Activated CD8-positive, alpha-beta T cell treated with anti-CD3 and anti-CD28 coated beads, Interleukin-2, amount 10 ng/mL, durations not matched to agents 7 days and 5 days (primary cell): ENCODE measurements at regions not wholly inside any gene's neighbourhood (a gene's known extent, or its start where the extent isn't known, plus 50 kb on each side); places are given as distances from the start of the nearest gene placed in this dataset.
"Not testable (repeated sequence)": the region's sequence is repeated elsewhere in the genome, so short reads cannot be mapped to it uniquely, and the experiment has no call there.

Experiments used
- ATAC-seq: fragments of 150-1000 bp; cut with Tn5 transposase; one replicate; pipeline ENCODE4 v1.10.0; 2021; ENCODE audit warnings: moderate library complexity
- CTCF ChIA-PET: fragments of 350-600 bp; sonication (Branson Sonifier 250); formaldehyde crosslinking; loops from one replicate; lab custom pipeline; 2021; ENCODE audit warnings: antibody characterized with exemption; lab: Charles Lee
- POLR2A ChIA-PET: fragments of 350-600 bp; sonication (Branson Sonifier 250); formaldehyde crosslinking; loops from one replicate; lab custom pipeline; 2021; ENCODE audit warnings: antibody characterized with exemption; lab: Charles Lee
- DNase-seq: peaks from one replicate; pipeline ENCODE4 v3.0.0-alpha.2; 2020
- H3K27ac Mint-ChIP-seq: one replicate; pipeline ENCODE4 v1.8.0; 2021; ENCODE audit warnings: mild to moderate bottlenecking, mixed read lengths
- H3K27me3 Mint-ChIP-seq: one replicate; pipeline ENCODE4 v1.8.0; 2021; ENCODE audit warnings: low read depth, mixed read lengths
- H3K36me3 Mint-ChIP-seq: one replicate; pipeline ENCODE4 v1.8.0; 2021; ENCODE audit warnings: low read depth, mixed read lengths
- H3K4me1 Mint-ChIP-seq: one replicate; pipeline ENCODE4 v1.8.0; 2021; ENCODE audit warnings: low read depth, mixed read lengths
- H3K4me3 Mint-ChIP-seq: one replicate; pipeline ENCODE4 v1.8.0; 2021; ENCODE audit warnings: mild to moderate bottlenecking, mixed read lengths
- H3K9me3 Mint-ChIP-seq: one replicate; pipeline ENCODE4 v1.8.0; 2022; ENCODE audit warnings: mixed read lengths; ENCODE audit not compliant: insufficient read depth

GRCh38 chr22:40094485-40094884 lies 83.2 kb upstream of the TNRC6B start:
- Mint-ChIP-seq H3K27me3 (no peaks in the 10 kb centered on the region), H3K4me3 (peak overlapping the region; percentile 70), H3K36me3 (peaks cover 5% of the 10 kb centered on the region), H3K4me1 (peaks cover 55% of the 10 kb centered on the region), H3K9me3 (no peaks in the 10 kb centered on the region), H3K27ac (peak overlapping the region; percentile 84)
- ChIA-PET POLR2A (interaction anchor here (1.0 to 1.8 kb wide), 2 partner anchors 50 to 83 kb away, joined by 4 to 5 read pairs; partner anchors contain the start of gene TNRC6B), CTCF (interaction anchor here (1.0 to 2.0 kb wide), 3 partner anchors 14 to 50 kb away, joined by 4 to 9 read pairs (median 5); no protein-coding TSS in a partner anchor)
- DNase-seq = peak; percentile 26
- peak; percentile 81 for ATAC-seq

- H3K27me3 Mint-ChIP-seq, H3K27ac Mint-ChIP-seq, CTCF ChIA-PET, ATAC-seq, DNase-seq, H3K9me3 Mint-ChIP-seq, H3K36me3 Mint-ChIP-seq, H3K4me3 Mint-ChIP-seq, POLR2A ChIA-PET: not testable (repeated sequence)
- peaks cover 20% of the 10 kb centered on the region for H3K4me1 Mint-ChIP-seq
Observed at GRCh38 chr22:40099887-40100286, 77.8 kb upstream of the TNRC6B start.

- ATAC-seq = no peak
- Mint-ChIP-seq H3K27ac (peak overlapping the region; percentile 55), H3K4me1 (peaks cover 51% of the 10 kb centered on the region), H3K4me3 (no peak overlapping the region), H3K9me3 (no peaks in the 10 kb centered on the region), H3K27me3 (no peaks in the 10 kb centered on the region), H3K36me3 (peaks cover 17% of the 10 kb centered on the region)
- no peak for DNase-seq
- CTCF ChIA-PET = no interaction called here
- POLR2A ChIA-PET = no interaction called here
Observed at GRCh38 chr22:40105755-40106154, 72.0 kb upstream of the TNRC6B start.

GRCh38 chr22:40107244-40107643 lies 70.5 kb upstream of the TNRC6B start:
- DNase-seq (no peak), ATAC-seq (peak; percentile 54)
- Mint-ChIP-seq H3K4me1 (peaks cover 53% of the 10 kb centered on the region), H3K27me3 (no peaks in the 10 kb centered on the region), H3K9me3 (no peaks in the 10 kb centered on the region), H3K36me3 (peaks cover 17% of the 10 kb centered on the region), H3K4me3 (peak overlapping the region; percentile 78), H3K27ac (peak overlapping the region; percentile 93)
- ChIA-PET CTCF (interaction anchor here (0.6 to 2.6 kb wide), 9 partner anchors 17 to 573 kb away, joined by 3 to 11 read pairs (median 4); partner anchors contain the start of gene TNRC6B), POLR2A (interaction anchor here (0.6 to 2.6 kb wide), 6 partner anchors 14 to 643 kb away, joined by 3 to 11 read pairs (median 4); partner anchors contain the start of gene TNRC6B)

- ATAC-seq = peak; percentile 92
- Mint-ChIP-seq H3K4me1 (peaks cover 58% of the 10 kb centered on the region), H3K9me3 (no peaks in the 10 kb centered on the region), H3K27me3 (no peaks in the 10 kb centered on the region), H3K4me3 (peak overlapping the region; percentile 78), H3K36me3 (peaks cover 17% of the 10 kb centered on the region), H3K27ac (peak overlapping the region; percentile 93)
- peak; percentile 59 for DNase-seq
- ChIA-PET CTCF (interaction anchor here (0.7 to 2.6 kb wide), 11 partner anchors 11 to 574 kb away, joined by 3 to 11 read pairs (median 5); partner anchors contain the start of gene TNRC6B), POLR2A (interaction anchor here (0.7 to 2.6 kb wide), 7 partner anchors 21 to 229 kb away, joined by 3 to 11 read pairs (median 4); partner anchors contain the start of gene TNRC6B)
Observed at GRCh38 chr22:40107851-40108378, 69.8 kb upstream of the TNRC6B start.

GRCh38 chr22:40108396-40108795 lies 69.3 kb upstream of the TNRC6B start:
- ChIA-PET POLR2A (interaction anchor here (0.7 to 2.6 kb wide), 7 partner anchors 20 to 228 kb away, joined by 3 to 11 read pairs (median 4); partner anchors contain the start of gene TNRC6B), CTCF (interaction anchor here (0.7 to 2.6 kb wide), 8 partner anchors 10 to 240 kb away, joined by 3 to 11 read pairs (median 6); partner anchors contain the start of gene TNRC6B)
- H3K36me3 Mint-ChIP-seq = peaks cover 14% of the 10 kb centered on the region
- H3K4me3 Mint-ChIP-seq = peak overlapping the region; percentile 78
- DNase-seq = no peak
- H3K27ac Mint-ChIP-seq = peak overlapping the region; percentile 93
- no peak for ATAC-seq
- H3K27me3 Mint-ChIP-seq = no peaks in the 10 kb centered on the region
- H3K4me1 Mint-ChIP-seq = peaks cover 59% of the 10 kb centered on the region
- H3K9me3 Mint-ChIP-seq = no peaks in the 10 kb centered on the region

GRCh38 chr22:40108926-40109325 lies 68.8 kb upstream of the TNRC6B start:
- ChIA-PET CTCF (interaction anchor here (1.4 to 1.9 kb wide), 2 partner anchors 10 to 239 kb away, joined by 6 read pairs; no protein-coding TSS in a partner anchor), POLR2A (interaction anchor here (0.8 to 1.3 kb wide), 3 partner anchors 58 to 140 kb away, joined by 3 to 7 read pairs (median 3); no protein-coding TSS in a partner anchor)
- Mint-ChIP-seq H3K36me3 (peaks cover 14% of the 10 kb centered on the region), H3K27ac (peak overlapping the region; percentile 71), H3K4me1 (peaks cover 61% of the 10 kb centered on the region)
- DNase-seq, ATAC-seq, H3K9me3 Mint-ChIP-seq, H3K27me3 Mint-ChIP-seq, H3K4me3 Mint-ChIP-seq: not testable (repeated sequence)

- Mint-ChIP-seq H3K27ac (no peak overlapping the region), H3K4me3 (no peak overlapping the region), H3K27me3 (no peaks in the 10 kb centered on the region), H3K9me3 (no peaks in the 10 kb centered on the region), H3K36me3 (peaks cover 3% of the 10 kb centered on the region), H3K4me1 (peaks cover 66% of the 10 kb centered on the region)
- no peak for ATAC-seq
- POLR2A ChIA-PET = no interaction called here
- CTCF ChIA-PET = no interaction called here
- DNase-seq = no peak
Observed at GRCh38 chr22:40111451-40111850, 66.3 kb upstream of the TNRC6B start.

- Mint-ChIP-seq H3K36me3 (peaks cover 3% of the 10 kb centered on the region), H3K27ac (no peak overlapping the region), H3K4me3 (no peak overlapping the region), H3K9me3 (no peaks in the 10 kb centered on the region), H3K27me3 (no peaks in the 10 kb centered on the region), H3K4me1 (peaks cover 68% of the 10 kb centered on the region)
- ChIA-PET POLR2A (no interaction called here), CTCF (no interaction called here)
- DNase-seq (no peak), ATAC-seq (no peak)
Observed at GRCh38 chr22:40112595-40112994, 65.1 kb upstream of the TNRC6B start.

- POLR2A ChIA-PET = no interaction called here
- no peak for ATAC-seq
Observed at GRCh38 chr22:40113696-40114095, 64.0 kb upstream of the TNRC6B start.

GRCh38 chr22:40114411-40114810 lies 63.3 kb upstream of the TNRC6B start:
- Mint-ChIP-seq H3K9me3 (no peaks in the 10 kb centered on the region), H3K27me3 (no peaks in the 10 kb centered on the region), H3K4me1 (peaks cover 50% of the 10 kb centered on the region), H3K27ac (no peak overlapping the region), H3K4me3 (no peak overlapping the region), H3K36me3 (peaks cover 5% of the 10 kb centered on the region)
- POLR2A ChIA-PET = interaction anchor here (0.6 kb wide), 1 partner anchor 167 kb away, joined by 3 read pairs; no protein-coding TSS in a partner anchor
- DNase-seq (no peak), ATAC-seq (no peak)
- CTCF ChIA-PET = no interaction called here

More at GRCh38 chr22:40113696-40114095, 64.0 kb upstream of the TNRC6B start:
- peaks cover 6% of the 10 kb centered on the region for H3K36me3 Mint-ChIP-seq
- peak overlapping the region; percentile 35 for H3K27ac Mint-ChIP-seq
- CTCF ChIA-PET = no interaction called here
- no peak for DNase-seq
- H3K27me3 Mint-ChIP-seq = no peaks in the 10 kb centered on the region
- H3K9me3 Mint-ChIP-seq = no peaks in the 10 kb centered on the region
- H3K4me1 Mint-ChIP-seq = peaks cover 57% of the 10 kb centered on the region
- H3K4me3 Mint-ChIP-seq = no peak overlapping the region
